Esophagus (tissue), 2 donors: ENCODE measurements at regions not wholly inside any gene's neighbourhood (a gene's known extent, or its start where the extent isn't known, plus 50 kb on each side); places are given as distances from the start of the nearest gene placed in this dataset.

Experiments used
- H3K27ac ChIP-seq, 2 donors: one replicate each; pipeline ENCODE4 v1.5.1; 2013; ENCODE audit warnings: low read depth in 2 of 2, mild to moderate bottlenecking in 2 of 2, inconsistent platforms in 1 of 2, low read length in 1 of 2, moderate library complexity in 1 of 2
- H3K27me3 ChIP-seq, 2 donors: one replicate each; pipeline ENCODE4 v1.6.1; 2013; ENCODE audit warnings: low read length in 2 of 2, control low read depth in 1 of 2, mild to moderate bottlenecking in 1 of 2; ENCODE audit not compliant: insufficient read depth in 2 of 2, control insufficient read depth in 1 of 2
- H3K36me3 ChIP-seq, 2 donors: one replicate each; pipeline ENCODE4 v1.6.1; 2013; ENCODE audit warnings: low read length in 1 of 2; ENCODE audit not compliant: control insufficient read depth in 2 of 2, insufficient read depth in 2 of 2
- H3K4me1 ChIP-seq, 2 donors: one replicate each; pipeline ENCODE4 v1.6.1; 2013; ENCODE audit warnings: low read length in 1 of 2; ENCODE audit not compliant: control insufficient read depth in 2 of 2, insufficient read depth in 2 of 2
- H3K4me3 ChIP-seq, 2 donors: one replicate each; pipeline ENCODE4 v1.5.1; 2013; ENCODE audit warnings: low read length in 2 of 2, mild to moderate bottlenecking in 2 of 2, low read depth in 1 of 2, moderate library complexity in 1 of 2
- H3K9me3 ChIP-seq, 2 donors: one replicate each; pipeline ENCODE4 v1.6.1; 2013; ENCODE audit warnings: mild to moderate bottlenecking in 2 of 2, low read depth in 1 of 2, low read length in 1 of 2, moderate library complexity in 1 of 2; ENCODE audit not compliant: control insufficient read depth in 2 of 2, insufficient read depth in 1 of 2
- WGBS, 2 donors: extraction: QIAGEN DNeasy Blood & Tissue Kit; methylation state at CpG; one replicate each; pipeline ENCODE4 v1.1.7; 2013; 5-methylcytosine and 5-hydroxymethylcytosine counted together
- donor health status: healthy with polysubstance abuse.
- donor health status: Bipolar disorder and iron deficiency.

GRCh38 chr21:38984982-38985567 is 179.3 kb downstream of the ETS2 start:
- Histone ChIP-seq H3K36me3 (no peaks in the 10 kb centered on the region), H3K4me1 (peaks cover 2 to 3% of the 10 kb centered on the region in 2 donors), H3K4me3 (no peak overlapping the region), H3K9me3 (no peaks in the 10 kb centered on the region), H3K27ac (peak overlapping the region; percentile 82 to 84), H3K27me3 (no peaks in the 10 kb centered on the region)
- WGBS, 2 donors = 6 to 19% methylated on average over 11 of the region's 11 CpGs

- no peaks in the 10 kb centered on the region for H3K9me3 ChIP-seq
- H3K36me3 ChIP-seq = no peaks in the 10 kb centered on the region
- peak overlapping the region; percentile 82 to 84 for H3K27ac ChIP-seq
- peaks cover 0 to 2% of the 10 kb centered on the region in 2 donors for H3K4me1 ChIP-seq
- 56 to 64% methylated on average over 4 of the region's 4 CpGs for WGBS, 2 donors
- no peak overlapping the region for H3K4me3 ChIP-seq
- no peaks in the 10 kb centered on the region for H3K27me3 ChIP-seq
These were observed 178.8 kb downstream of the ETS2 start for GRCh38 chr21:38984568-38984967.

GRCh38 chr21:38983560-38983959 is 177.8 kb downstream of the ETS2 start:
- Histone ChIP-seq H3K9me3 (no peaks in the 10 kb centered on the region), H3K36me3 (no peaks in the 10 kb centered on the region), H3K27me3 (no peaks in the 10 kb centered on the region), H3K4me1 (peaks cover 0 to 6% of the 10 kb centered on the region in 2 donors), H3K27ac (no peak overlapping the region), H3K4me3 (no peak overlapping the region)
- WGBS, 2 donors = 82 to 89% methylated on average over 10 of the region's 10 CpGs

GRCh38 chr21:38982804-38983203 is 177.1 kb downstream of the ETS2 start:
- no peak overlapping the region for H3K27ac ChIP-seq
- no peaks in the 10 kb centered on the region for H3K36me3 ChIP-seq
- no peak overlapping the region for H3K4me3 ChIP-seq
- no peaks in the 10 kb centered on the region for H3K27me3 ChIP-seq
- H3K4me1 ChIP-seq = peaks cover 0 to 6% of the 10 kb centered on the region in 2 donors
- H3K9me3 ChIP-seq = no peaks in the 10 kb centered on the region
- 93 to 96% methylated on average over 11 of the region's 11 CpGs for WGBS, 2 donors

GRCh38 chr21:38982096-38982495 is 176.4 kb downstream of the ETS2 start:
- no peaks in the 10 kb centered on the region for H3K36me3 ChIP-seq
- no peak overlapping the region for H3K27ac ChIP-seq
- 70 to 84% methylated on average over 9 of the region's 9 CpGs for WGBS, 2 donors
- no peaks in the 10 kb centered on the region for H3K9me3 ChIP-seq
- no peak overlapping the region for H3K4me3 ChIP-seq
- H3K4me1 ChIP-seq = peaks cover 0 to 6% of the 10 kb centered on the region in 2 donors
- no peaks in the 10 kb centered on the region for H3K27me3 ChIP-seq

GRCh38 chr21:38980416-38981313 is 174.9 kb downstream of the ETS2 start:
- Histone ChIP-seq H3K36me3 (no peaks in the 10 kb centered on the region), H3K9me3 (no peaks in the 10 kb centered on the region), H3K4me3 (no peak overlapping the region), H3K27ac (no peak overlapping the region), H3K4me1 (peaks cover 0 to 5% of the 10 kb centered on the region in 2 donors), H3K27me3 (no peaks in the 10 kb centered on the region)
- 77 to 83% methylated on average over 18 of the region's 18 CpGs for WGBS, 2 donors

- 54 to 62% methylated on average over 6 of the region's 6 CpGs for WGBS, 2 donors
These were observed 173.8 kb downstream of the ETS2 start for GRCh38 chr21:38979271-38980121.

GRCh38 chr21:38976900-38977299 is 171.2 kb downstream of the ETS2 start:
- WGBS, 2 donors = 92 to 93% methylated on average over 8 of the region's 8 CpGs
- H3K27ac ChIP-seq = no peak overlapping the region
- H3K36me3 ChIP-seq = no peaks in the 10 kb centered on the region
- H3K27me3 ChIP-seq = no peaks in the 10 kb centered on the region
- no peaks in the 10 kb centered on the region for H3K9me3 ChIP-seq
- peaks cover 0 to 3% of the 10 kb centered on the region in 2 donors for H3K4me1 ChIP-seq
- no peak overlapping the region for H3K4me3 ChIP-seq

More at GRCh38 chr21:38979271-38980121, 173.8 kb downstream of the ETS2 start:
- Histone ChIP-seq H3K4me3 (no peak overlapping the region), H3K9me3 (no peaks in the 10 kb centered on the region), H3K27me3 (no peaks in the 10 kb centered on the region), H3K36me3 (no peaks in the 10 kb centered on the region), H3K27ac (no peak overlapping the region), H3K4me1 (peaks cover 0 to 3% of the 10 kb centered on the region in 2 donors)

GRCh38 chr21:38973552-38973951 is 167.8 kb downstream of the ETS2 start:
- Histone ChIP-seq H3K4me3 (no peak overlapping the region), H3K36me3 (no peaks in the 10 kb centered on the region), H3K4me1 (no peaks in the 10 kb centered on the region), H3K27ac (no peak overlapping the region), H3K27me3 (no peaks in the 10 kb centered on the region), H3K9me3 (no peaks in the 10 kb centered on the region)
- whole genome bisulfite sequencing, 2 donors = 88 to 92% methylated on average over 6 of the region's 6 CpGs
